ENCODE measurements at regions not wholly inside any gene's neighbourhood (a gene's known extent, or its start where the extent isn't known, plus 50 kb on each side); places are given as distances from the start of the nearest gene placed in this dataset.

DNA sequence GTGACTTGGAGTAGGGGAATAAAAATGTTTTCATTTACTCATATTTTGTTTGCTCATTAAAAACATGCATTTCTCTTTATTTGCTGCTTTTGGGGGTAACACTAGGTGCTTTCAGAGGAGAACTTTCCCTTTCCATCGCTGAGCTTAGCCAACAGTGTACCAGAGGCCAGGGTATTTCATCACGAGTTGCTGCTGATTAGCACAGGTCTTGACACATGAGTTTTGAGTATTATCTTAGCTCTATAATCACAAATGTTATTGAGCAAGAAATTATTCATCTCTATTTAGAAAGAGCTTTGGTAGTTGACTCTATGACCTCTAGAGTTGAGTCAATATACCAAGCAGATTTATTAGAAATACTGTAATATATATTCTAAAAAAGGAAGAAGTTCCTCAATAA is 375.9 kb downstream of the NXPH1 start:
- Mint-ChIP-seq H3K27ac (no peak overlapping the region), H3K9me3 (no peaks in the 10 kb centered on the region), H3K36me3 (ENCODE audit: low read depth) (no peaks in the 10 kb centered on the region), H3K27me3 (ENCODE audit: low read depth) (no peaks in the 10 kb centered on the region), H3K4me1 (no peaks in the 10 kb centered on the region), H3K4me3 (no peak overlapping the region)
- TF ChIP-seq, protein P1, sequence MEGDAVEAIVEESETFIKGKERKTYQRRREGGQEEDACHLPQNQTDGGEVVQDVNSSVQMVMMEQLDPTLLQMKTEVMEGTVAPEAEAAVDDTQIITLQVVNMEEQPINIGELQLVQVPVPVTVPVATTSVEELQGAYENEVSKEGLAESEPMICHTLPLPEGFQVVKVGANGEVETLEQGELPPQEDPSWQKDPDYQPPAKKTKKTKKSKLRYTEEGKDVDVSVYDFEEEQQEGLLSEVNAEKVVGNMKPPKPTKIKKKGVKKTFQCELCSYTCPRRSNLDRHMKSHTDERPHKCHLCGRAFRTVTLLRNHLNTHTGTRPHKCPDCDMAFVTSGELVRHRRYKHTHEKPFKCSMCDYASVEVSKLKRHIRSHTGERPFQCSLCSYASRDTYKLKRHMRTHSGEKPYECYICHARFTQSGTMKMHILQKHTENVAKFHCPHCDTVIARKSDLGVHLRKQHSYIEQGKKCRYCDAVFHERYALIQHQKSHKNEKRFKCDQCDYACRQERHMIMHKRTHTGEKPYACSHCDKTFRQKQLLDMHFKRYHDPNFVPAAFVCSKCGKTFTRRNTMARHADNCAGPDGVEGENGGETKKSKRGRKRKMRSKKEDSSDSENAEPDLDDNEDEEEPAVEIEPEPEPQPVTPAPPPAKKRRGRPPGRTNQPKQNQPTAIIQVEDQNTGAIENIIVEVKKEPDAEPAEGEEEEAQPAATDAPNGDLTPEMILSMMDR (IDR thresholded peaks at IDR 0.05; ENCODE audit: unreplicated experiment in 3 of 3), result no peak

DNA sequence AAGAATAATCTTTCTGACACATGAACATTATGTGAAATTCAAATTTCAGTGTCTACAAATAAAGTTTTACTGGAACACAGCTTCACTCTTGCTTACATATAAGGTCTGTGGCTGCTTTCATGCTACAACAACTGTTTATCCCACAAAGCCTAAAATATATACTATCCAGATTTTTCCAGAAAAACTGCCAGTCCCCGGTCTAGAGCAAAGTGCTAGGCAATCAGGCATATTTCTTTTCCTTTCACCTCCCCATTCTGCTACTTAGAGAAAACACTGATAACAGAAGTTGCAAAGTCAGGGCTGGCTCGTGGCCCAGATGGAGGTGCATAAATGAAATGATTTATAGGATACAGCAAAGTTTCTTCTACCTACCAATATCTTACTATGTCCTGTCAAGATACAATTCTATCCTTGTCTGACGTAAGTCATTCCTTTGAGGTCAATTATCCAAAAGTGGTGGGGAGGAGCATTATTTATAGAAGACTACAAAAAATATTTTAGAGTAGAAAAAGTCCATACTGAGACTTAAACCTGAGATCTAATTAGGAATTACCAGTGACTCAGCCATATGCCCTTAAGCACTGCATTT is 384.1 kb downstream of the NXPH1 start:
- TF ChIP-seq, protein P1 (IDR thresholded peaks at IDR 0.05; ENCODE audit: unreplicated experiment in 3 of 3), result no peak
- Mint-ChIP-seq H3K36me3 (ENCODE audit: low read depth) (no peaks in the 10 kb centered on the region), H3K4me1 (no peaks in the 10 kb centered on the region), H3K4me3 (no peak overlapping the region), H3K27ac (no peak overlapping the region), H3K9me3 (no peaks in the 10 kb centered on the region), H3K27me3 (ENCODE audit: low read depth) (peaks cover 4% of the 10 kb centered on the region)

DNA sequence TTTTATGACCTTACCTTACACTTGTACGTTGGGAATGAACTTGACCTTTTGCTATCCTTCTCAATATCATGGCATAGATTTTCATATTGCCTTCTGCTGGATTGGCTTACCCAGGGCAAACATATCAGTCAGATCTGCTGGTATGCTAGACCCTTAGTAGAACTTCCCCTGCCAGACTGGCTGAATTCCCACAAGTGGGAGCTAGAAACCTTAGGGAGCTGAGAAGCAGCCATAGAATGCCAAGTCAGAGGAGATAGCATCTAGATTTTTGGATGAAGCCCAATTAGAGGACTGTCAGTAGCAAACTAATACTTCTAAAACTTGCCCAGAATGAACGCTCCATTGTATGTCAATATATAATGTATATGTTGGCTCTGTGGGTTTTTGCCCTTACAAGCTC is 385.0 kb downstream of the NXPH1 start:
- peaks cover 4% of the 10 kb centered on the region for H3K27me3 Mint-ChIP-seq (ENCODE audit: low read depth)
- no peak overlapping the region for H3K27ac Mint-ChIP-seq
- no peaks in the 10 kb centered on the region for H3K36me3 Mint-ChIP-seq (ENCODE audit: low read depth)
- no peak overlapping the region for H3K4me3 Mint-ChIP-seq
- no peaks in the 10 kb centered on the region for H3K9me3 Mint-ChIP-seq
- TF ChIP-seq, protein P1 (IDR thresholded peaks at IDR 0.05; ENCODE audit: unreplicated experiment in 3 of 3), result no peak
- H3K4me1 Mint-ChIP-seq, result no peaks in the 10 kb centered on the region

DNA sequence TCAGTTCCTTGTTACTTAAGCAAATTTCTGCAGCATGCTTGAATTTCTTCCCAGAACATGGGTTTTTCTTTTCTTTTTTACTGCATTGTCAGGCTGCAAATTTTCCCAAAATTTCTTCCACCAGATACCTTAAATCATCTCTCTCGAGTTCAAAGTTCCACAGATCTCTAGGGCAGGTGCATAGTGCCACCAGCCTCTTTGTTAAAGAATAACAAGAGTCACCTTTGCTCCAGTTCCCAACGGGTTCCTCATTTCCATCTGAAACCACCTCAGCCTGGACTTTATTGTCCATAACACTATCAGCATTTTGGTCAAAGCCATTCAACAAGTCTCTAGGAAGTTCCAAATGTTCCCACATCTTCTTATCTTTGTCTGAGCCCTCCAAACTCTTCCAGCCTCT is 389.2 kb downstream of the NXPH1 start:
- H3K4me1 Mint-ChIP-seq, result no peaks in the 10 kb centered on the region
- no peaks in the 10 kb centered on the region for H3K9me3 Mint-ChIP-seq
- no peaks in the 10 kb centered on the region for H3K36me3 Mint-ChIP-seq (ENCODE audit: low read depth)
- TF ChIP-seq, protein P1 (IDR thresholded peaks at IDR 0.05; ENCODE audit: unreplicated experiment in 3 of 3), result no peak
- H3K27ac Mint-ChIP-seq, result peak overlapping the region in 1 of 3 experiments; percentile 9
- H3K27me3 Mint-ChIP-seq (ENCODE audit: low read depth), result no peaks in the 10 kb centered on the region
- no peak overlapping the region for H3K4me3 Mint-ChIP-seq

DNA sequence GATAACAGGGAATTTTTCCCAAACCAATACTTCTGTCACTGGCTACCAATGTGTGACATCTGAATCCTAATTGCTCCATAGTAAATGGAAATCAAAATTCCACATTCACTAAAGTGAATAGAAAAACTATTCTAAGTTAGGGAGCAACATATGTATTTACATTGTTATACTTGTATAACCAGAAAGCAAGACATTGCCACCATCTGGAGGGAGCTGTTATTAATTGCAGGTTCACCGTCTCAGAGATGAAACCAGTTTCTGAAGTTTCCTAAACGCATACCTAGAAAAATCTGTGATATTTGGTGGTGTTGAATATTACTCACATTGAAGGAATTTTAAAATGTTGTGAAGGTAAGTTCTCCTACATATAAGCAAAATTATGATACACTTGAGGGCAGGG is 390.1 kb downstream of the NXPH1 start:
- Mint-ChIP-seq H3K36me3 (ENCODE audit: low read depth) (no peaks in the 10 kb centered on the region), H3K4me1 (no peaks in the 10 kb centered on the region), H3K4me3 (no peak overlapping the region), H3K27ac (no peak overlapping the region), H3K27me3 (ENCODE audit: low read depth) (peaks cover 2% of the 10 kb centered on the region), H3K9me3 (no peaks in the 10 kb centered on the region)
- TF ChIP-seq, protein P1 (IDR thresholded peaks at IDR 0.05; ENCODE audit: unreplicated experiment in 3 of 3), result no peak

DNA sequence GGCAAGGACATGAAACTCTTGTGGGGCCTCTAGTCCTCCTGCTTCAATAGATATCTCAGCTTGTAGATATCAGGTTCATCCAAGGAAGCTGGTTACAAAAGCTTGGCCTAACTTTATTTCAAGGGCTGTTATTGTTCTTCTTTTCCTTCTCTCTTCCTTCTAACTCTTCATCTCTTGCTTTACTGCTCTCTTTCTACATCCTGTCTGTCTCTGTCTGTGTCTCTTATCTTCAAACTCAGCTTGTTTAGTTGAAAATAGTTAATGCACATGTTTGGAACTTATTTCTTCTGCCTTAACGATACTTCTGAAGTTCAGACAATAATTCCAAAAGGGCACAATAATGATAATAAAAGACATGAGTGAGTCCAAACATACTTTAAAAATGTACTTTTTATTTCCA is 393.9 kb downstream of the NXPH1 start:
- Mint-ChIP-seq H3K9me3 (no peaks in the 10 kb centered on the region), H3K4me1 (no peaks in the 10 kb centered on the region), H3K36me3 (ENCODE audit: low read depth) (no peaks in the 10 kb centered on the region), H3K4me3 (no peak overlapping the region), H3K27ac (no peak overlapping the region), H3K27me3 (ENCODE audit: low read depth) (peaks cover 3% of the 10 kb centered on the region)
- TF ChIP-seq, protein P1 (IDR thresholded peaks at IDR 0.05; ENCODE audit: unreplicated experiment in 3 of 3), result no peak
